K562 (cell line): ENCODE measurements at regions not wholly inside any gene's neighbourhood (a gene's known extent, or its start where the extent isn't known, plus 50 kb on each side); places are given as distances from the start of the nearest gene placed in this dataset.

Experiments used
- ATAC-seq: fragments of 200-7000 bp; cut with Tn5 transposase; 3 replicates; pipeline ENCODE4 v1.9.1; 2020; ENCODE audit warnings: moderate library complexity
- BruUV-seq: library from RNA; stranded (reverse); fragments of 400-500 nt; replicated peaks from 2 replicates; lab custom pipeline; 2021; lab: Mats Ljungman, UMichigan
- CTCF ChIA-PET: fragments of 300-600 bp; formaldehyde crosslinking; extraction: SDS; loops from one replicate; lab custom pipeline; 2021; ENCODE audit warnings: low intra/inter-chr PET ratio; lab: Yijun Ruan, JAX
- POLR2A ChIA-PET: fragments of 300-600, 350-650 bp; sonication (Branson Sonifier 250); formaldehyde crosslinking; extraction: SDS; loops from one replicate; lab custom pipeline; 2021; ENCODE audit warnings: antibody characterized with exemption, inconsistent platforms; lab: Yijun Ruan, JAX
- DNase-seq, 4 experiments: peaks; one replicate each; pipeline versions ENCODE4 v3.0.0 to v3.0.0-alpha.2; 2011 to 2018; ENCODE audit warnings: low spot score in 3 of 4, mixed read lengths in 3 of 4; ENCODE audit errors: extremely low read depth in 1 of 4
- FAIRE-seq: peaks from 2 replicates; lab custom pipeline; 2011; peaks lifted over from hg19 to GRCh38; lab: Jason Lieb, UNC
- H2AFZ ChIP-seq: 2 replicates; pipeline ENCODE4 v1.6.0; 2011; ENCODE audit warnings: low read depth, low read length, control low read depth, inconsistent platforms
- H3K27ac ChIP-seq: fragments of 200-600 bp; 3 replicates; pipeline ENCODE4 v1.8.0; 2011; ENCODE audit warnings: low read depth, mild to moderate bottlenecking, control low read depth, inconsistent platforms, low read length, moderate library complexity, mixed read lengths; ENCODE audit errors: extremely low read depth
- H3K27me3 ChIP-seq, 2 experiments: fragments of 300-600 bp in 1 of 2; 2 replicates in 1 of 2; 3 replicates in 1 of 2; pipeline versions ENCODE4 v1.6.0 to v1.8.0; 2011; ENCODE audit warnings: inconsistent platforms in 2 of 2, low read length in 2 of 2, mild to moderate bottlenecking in 1 of 2, mixed read lengths in 1 of 2, moderate library complexity in 1 of 2; ENCODE audit not compliant: control insufficient read depth in 2 of 2, insufficient read depth in 2 of 2
- H3K36me3 ChIP-seq: fragments of 300-600 bp; 3 replicates; pipeline ENCODE4 v1.8.0; 2011; ENCODE audit warnings: mild to moderate bottlenecking, low read length, inconsistent platforms; ENCODE audit not compliant: control insufficient read depth, insufficient read depth
- H3K4me1 ChIP-seq, 2 experiments: fragments of 200-600 bp in 1 of 2; replicated peaks in 1 of 2; 2 replicates in 1 of 2; 3 replicates in 1 of 2; pipeline versions ENCODE4 v1.5.1 to v1.8.0; 2011; ENCODE audit warnings: inconsistent platforms in 2 of 2, low read length in 2 of 2, mild to moderate bottlenecking in 1 of 2, mixed read lengths in 1 of 2, moderate library complexity in 1 of 2; ENCODE audit not compliant: control insufficient read depth in 2 of 2, insufficient read depth in 2 of 2
- H3K4me2 ChIP-seq: 2 replicates; pipeline ENCODE4 v1.6.1; 2011; ENCODE audit warnings: low read length, control low read depth, inconsistent platforms, mixed read lengths; ENCODE audit not compliant: insufficient read depth
- H3K4me3 ChIP-seq: fragments of 200-600 bp; sonication (generic), shearing (Covaris generic); 2 replicates; pipeline ENCODE4 v1.5.1; 2016; ENCODE audit warnings: control low read depth, inconsistent platforms
- H3K79me2 ChIP-seq: fragments of 200-600 bp; 3 replicates; pipeline ENCODE4 v1.8.0; 2011; ENCODE audit warnings: low read length, inconsistent platforms; ENCODE audit not compliant: control insufficient read depth, insufficient read depth
- H3K9ac ChIP-seq, 2 experiments: 2 replicates each; pipeline versions ENCODE4 v1.6.0 to v1.6.1; 2011; ENCODE audit warnings: low read depth in 2 of 2, low read length in 2 of 2, control low read depth in 1 of 2, inconsistent platforms in 1 of 2, mild to moderate bottlenecking in 1 of 2, mixed read lengths in 1 of 2; ENCODE audit not compliant: insufficient read depth in 1 of 2
- H3K9me1 ChIP-seq: one replicate; pipeline ENCODE4 v1.6.0; 2011; ENCODE audit warnings: inconsistent platforms, mild to moderate bottlenecking, low read length, moderate library complexity; ENCODE audit not compliant: control insufficient read depth, insufficient read depth
- H3K9me3 ChIP-seq: replicated peaks from 2 replicates; pipeline ENCODE4 v1.5.1; 2011; ENCODE audit warnings: low read depth, low read length, inconsistent platforms; ENCODE audit not compliant: control insufficient read depth, insufficient read depth
- H4K20me1 ChIP-seq: replicated peaks from 2 replicates; pipeline ENCODE4 v1.6.1; 2011; ENCODE audit warnings: low read length, inconsistent platforms, mixed read lengths; ENCODE audit not compliant: control insufficient read depth, insufficient read depth
- CREM ChIP-seq: IDR thresholded peaks from 2 replicates; pipeline ENCODE4 v1.6.1; 2014; ENCODE audit warnings: antibody characterized with exemption, low read depth
- ETV1 ChIP-seq: fragments of 450-650 bp; conservative IDR thresholded peaks from 2 replicates; pipeline ENCODE4 v1.6.1; 2016; ENCODE audit warnings: missing genetic modification characterization, control low read depth, low read depth, missing compliant biosample characterization
- RAD51 ChIP-seq: fragments of 450-650 bp; IDR thresholded peaks from 2 replicates; pipeline ENCODE4 v1.7.1; 2016; ENCODE audit warnings: low read depth, mild to moderate bottlenecking, borderline replicate concordance
- ZNF311 ChIP-seq: fragments of 250-450 bp; sonication (Bioruptor Pico); IDR thresholded peaks from 2 replicates; pipeline ENCODE4 v1.4.0; 2020; ENCODE audit warnings: mild to moderate bottlenecking, moderate library complexity
- ZNF41 ChIP-seq: fragments of 250-450 bp; sonication (Bioruptor Pico); conservative IDR thresholded peaks from 2 replicates; pipeline ENCODE4 v1.4.0; 2020; ENCODE audit warnings: mild to moderate bottlenecking
- ZNF76 ChIP-seq: fragments of 250-450 bp; sonication (Bioruptor Pico); IDR thresholded peaks from 2 replicates; pipeline ENCODE4 v1.4.0; 2020; ENCODE audit warnings: mild to moderate bottlenecking, moderate library complexity, borderline replicate concordance
- WGBS: fragments of 100-300 bp; shearing (Covaris generic); methylation state at CpG from one replicate; pipeline ENCODE4 v1.1.6; 2016; ENCODE audit warnings: low coverage, mixed read lengths; ENCODE audit not compliant: insufficient coverage; ENCODE audit errors: missing lambda C conversion rate; 5-methylcytosine and 5-hydroxymethylcytosine counted together
- in situ Hi-C: fragments of 300-500 bp; cut with MboI; formaldehyde crosslinking; loops from 4 replicates; pipeline ENCODE4 v1.15.0; 2018; ENCODE audit warnings: inconsistent platforms, mixed read lengths
- intact Hi-C: fragments of 100-400 bp; cut with micrococcal nuclease; formaldehyde crosslinking; loops from 2 replicates; pipeline ENCODE4 v1.14.2; 2022
- TF ChIP-seq, protein P1 (sequence below): fragments of 200-800 bp; sonication (Bioruptor generic); IDR thresholded peaks from 2 replicates; pipeline ENCODE4 v1.6.1; 2017; ENCODE audit warnings: missing genetic modification characterization, missing compliant biosample characterization
- TF ChIP-seq, protein P2 (sequence below): fragments of 250-450 bp; sonication (Bioruptor Pico); IDR thresholded peaks from 2 replicates; pipeline ENCODE4 v1.8.0; 2021; ENCODE audit warnings: moderate library complexity, mild to moderate bottlenecking, inconsistent platforms
- TF ChIP-seq, protein P3 (sequence below), 2 experiments: IDR thresholded peaks; 2 replicates each; pipeline ENCODE4 v1.6.1; 2012; ENCODE audit warnings: improper control_type of control experiment in 2 of 2, low read depth in 2 of 2, low read length in 2 of 2, borderline replicate concordance in 1 of 2
- TF ChIP-seq, protein P4 (sequence below): fragments of 450-650 bp; IDR thresholded peaks from 2 replicates; pipeline ENCODE4 v1.7.1; 2018; ENCODE audit warnings: mild to moderate bottlenecking, low read depth; ENCODE audit not compliant: partially characterized antibody

DNA sequence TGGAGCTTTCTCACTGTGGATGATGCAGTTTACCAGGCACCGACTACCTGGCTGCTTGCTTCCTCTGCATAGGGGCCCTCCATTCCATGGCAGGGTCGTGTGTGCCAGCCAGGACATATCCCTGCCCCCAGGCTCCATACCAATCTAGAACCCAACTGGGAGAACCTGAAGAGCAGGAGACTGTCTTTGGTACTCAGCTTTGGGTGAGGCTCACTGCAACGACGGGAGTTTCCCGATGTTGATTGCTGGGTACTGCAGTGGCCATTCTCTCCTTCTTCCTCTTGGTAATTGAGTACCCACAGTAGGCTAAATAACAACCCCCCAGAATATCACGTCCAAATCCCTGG is 133.3 kb upstream of the SERTAD2 start:
- Histone ChIP-seq H3K79me2 (no peaks in the 10 kb centered on the region), H3K27me3 (no peaks in the 10 kb centered on the region), H3K9me3 (no peaks in the 10 kb centered on the region), H4K20me1 (no peaks in the 10 kb centered on the region), H3K4me1 (peaks cover 6 to 15% of the 10 kb centered on the region in 2 experiments; a peak in 3 of 5 replicates), H2AFZ (no peak overlapping the region), H3K4me3 (no peak overlapping the region), H3K36me3 (no peaks in the 10 kb centered on the region), H3K9me1 (no peaks in the 10 kb centered on the region), H3K4me2 (no peak overlapping the region), H3K9ac (no peak overlapping the region), H3K27ac (no peak overlapping the region)
- FAIRE-seq (no peak), DNase-seq (no peak), ATAC-seq (no peak)
- ChIA-PET CTCF (no interaction called here), POLR2A (interaction anchor here (0.8 to 1.3 kb wide), 2 partner anchors 16 to 19 kb away, joined by 4 to 5 read pairs; no protein-coding TSS in a partner anchor)
- intact Hi-C loops, result no loop called here
- in situ Hi-C loops, result no loop called here
- 49% methylated on average over 6 of the region's 6 CpGs for WGBS
- BruUV-seq, result no TSS peak
- TF ChIP-seq CREM, result no peak
- TF ChIP-seq, protein P1, sequence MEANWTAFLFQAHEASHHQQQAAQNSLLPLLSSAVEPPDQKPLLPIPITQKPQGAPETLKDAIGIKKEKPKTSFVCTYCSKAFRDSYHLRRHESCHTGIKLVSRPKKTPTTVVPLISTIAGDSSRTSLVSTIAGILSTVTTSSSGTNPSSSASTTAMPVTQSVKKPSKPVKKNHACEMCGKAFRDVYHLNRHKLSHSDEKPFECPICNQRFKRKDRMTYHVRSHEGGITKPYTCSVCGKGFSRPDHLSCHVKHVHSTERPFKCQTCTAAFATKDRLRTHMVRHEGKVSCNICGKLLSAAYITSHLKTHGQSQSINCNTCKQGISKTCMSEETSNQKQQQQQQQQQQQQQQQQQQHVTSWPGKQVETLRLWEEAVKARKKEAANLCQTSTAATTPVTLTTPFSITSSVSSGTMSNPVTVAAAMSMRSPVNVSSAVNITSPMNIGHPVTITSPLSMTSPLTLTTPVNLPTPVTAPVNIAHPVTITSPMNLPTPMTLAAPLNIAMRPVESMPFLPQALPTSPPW (CRISPR knock-in tag), result no peak
- TF ChIP-seq ZNF311 (CRISPR knock-in tag), result no peak
- TF ChIP-seq ZNF76 (CRISPR knock-in tag), result no peak
- TF ChIP-seq, protein P2, sequence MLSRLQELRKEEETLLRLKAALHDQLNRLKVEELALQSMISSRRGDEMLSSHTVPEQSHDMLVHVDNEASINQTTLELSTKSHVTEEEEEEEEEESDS, result no peak
- no peak for TF ChIP-seq ETV1 (tag)
- no peak for TF ChIP-seq RAD51
- TF ChIP-seq, protein P3, sequence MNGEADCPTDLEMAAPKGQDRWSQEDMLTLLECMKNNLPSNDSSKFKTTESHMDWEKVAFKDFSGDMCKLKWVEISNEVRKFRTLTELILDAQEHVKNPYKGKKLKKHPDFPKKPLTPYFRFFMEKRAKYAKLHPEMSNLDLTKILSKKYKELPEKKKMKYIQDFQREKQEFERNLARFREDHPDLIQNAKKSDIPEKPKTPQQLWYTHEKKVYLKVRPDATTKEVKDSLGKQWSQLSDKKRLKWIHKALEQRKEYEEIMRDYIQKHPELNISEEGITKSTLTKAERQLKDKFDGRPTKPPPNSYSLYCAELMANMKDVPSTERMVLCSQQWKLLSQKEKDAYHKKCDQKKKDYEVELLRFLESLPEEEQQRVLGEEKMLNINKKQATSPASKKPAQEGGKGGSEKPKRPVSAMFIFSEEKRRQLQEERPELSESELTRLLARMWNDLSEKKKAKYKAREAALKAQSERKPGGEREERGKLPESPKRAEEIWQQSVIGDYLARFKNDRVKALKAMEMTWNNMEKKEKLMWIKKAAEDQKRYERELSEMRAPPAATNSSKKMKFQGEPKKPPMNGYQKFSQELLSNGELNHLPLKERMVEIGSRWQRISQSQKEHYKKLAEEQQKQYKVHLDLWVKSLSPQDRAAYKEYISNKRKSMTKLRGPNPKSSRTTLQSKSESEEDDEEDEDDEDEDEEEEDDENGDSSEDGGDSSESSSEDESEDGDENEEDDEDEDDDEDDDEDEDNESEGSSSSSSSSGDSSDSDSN (IDR thresholded peaks at IDR 0.05; ENCODE audit: borderline replicate concordance in 1 of 2, low read depth in 2 of 2, low read length in 2 of 2), result no peak
- TF ChIP-seq, protein P4, sequence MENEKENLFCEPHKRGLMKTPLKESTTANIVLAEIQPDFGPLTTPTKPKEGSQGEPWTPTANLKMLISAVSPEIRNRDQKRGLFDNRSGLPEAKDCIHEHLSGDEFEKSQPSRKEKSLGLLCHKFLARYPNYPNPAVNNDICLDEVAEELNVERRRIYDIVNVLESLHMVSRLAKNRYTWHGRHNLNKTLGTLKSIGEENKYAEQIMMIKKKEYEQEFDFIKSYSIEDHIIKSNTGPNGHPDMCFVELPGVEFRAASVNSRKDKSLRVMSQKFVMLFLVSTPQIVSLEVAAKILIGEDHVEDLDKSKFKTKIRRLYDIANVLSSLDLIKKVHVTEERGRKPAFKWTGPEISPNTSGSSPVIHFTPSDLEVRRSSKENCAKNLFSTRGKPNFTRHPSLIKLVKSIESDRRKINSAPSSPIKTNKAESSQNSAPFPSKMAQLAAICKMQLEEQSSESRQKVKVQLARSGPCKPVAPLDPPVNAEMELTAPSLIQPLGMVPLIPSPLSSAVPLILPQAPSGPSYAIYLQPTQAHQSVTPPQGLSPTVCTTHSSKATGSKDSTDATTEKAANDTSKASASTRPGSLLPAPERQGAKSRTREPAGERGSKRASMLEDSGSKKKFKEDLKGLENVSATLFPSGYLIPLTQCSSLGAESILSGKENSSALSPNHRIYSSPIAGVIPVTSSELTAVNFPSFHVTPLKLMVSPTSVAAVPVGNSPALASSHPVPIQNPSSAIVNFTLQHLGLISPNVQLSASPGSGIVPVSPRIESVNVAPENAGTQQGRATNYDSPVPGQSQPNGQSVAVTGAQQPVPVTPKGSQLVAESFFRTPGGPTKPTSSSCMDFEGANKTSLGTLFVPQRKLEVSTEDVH, result no peak
- TF ChIP-seq ZNF41, result no peak
